OCI-LY1 (cell line): ENCODE measurements at regions not wholly inside any gene's neighbourhood (a gene's known extent, or its start where the extent isn't known, plus 50 kb on each side); places are given as distances from the start of the nearest gene placed in this dataset.
"Not testable (repeated sequence)": the region's sequence is repeated elsewhere in the genome, so short reads cannot be mapped to it uniquely, and the experiment has no call there.

Source experiments
- H2AFZ ChIP-seq: fragments of 200-600 bp; sonication (generic), shearing (Covaris generic); 2 replicates; pipeline ENCODE4 v1.6.0; 2014; ENCODE audit warnings: antibody characterized with exemption, mild to moderate bottlenecking, low read length
- H3F3A ChIP-seq: fragments of 200-600 bp; sonication (generic), shearing (Covaris generic); 2 replicates; pipeline ENCODE4 v1.6.0; 2014; ENCODE audit warnings: mild to moderate bottlenecking, antibody characterized with exemption, low read length, moderate library complexity; ENCODE audit not compliant: insufficient read depth
- H3K27ac ChIP-seq: fragments of 200-600 bp; sonication (generic); 2 replicates; pipeline ENCODE4 v1.5.1; 2014; ENCODE audit warnings: low read length, mixed run types, mild to moderate bottlenecking, low read depth; ENCODE audit not compliant: poor library complexity, severe bottlenecking
- H3K27me3 ChIP-seq: fragments of 200-600 bp; sonication (generic); 2 replicates; pipeline ENCODE4 v1.6.0; 2014; ENCODE audit warnings: antibody characterized with exemption, mild to moderate bottlenecking, low read length, moderate library complexity; ENCODE audit not compliant: insufficient read depth
- H3K36me3 ChIP-seq: fragments of 200-600 bp; sonication (generic); 2 replicates; pipeline ENCODE4 v1.6.1; 2014; ENCODE audit warnings: mild to moderate bottlenecking, antibody characterized with exemption, low read length, moderate library complexity, mixed read lengths; ENCODE audit not compliant: insufficient read depth
- H3K4me1 ChIP-seq: fragments of 200-600 bp; sonication (generic); 2 replicates; pipeline ENCODE4 v1.5.1; 2014; ENCODE audit warnings: mild to moderate bottlenecking, low read length, moderate library complexity; ENCODE audit not compliant: insufficient read depth, severe bottlenecking
- H3K4me2 ChIP-seq: fragments of 200-600 bp; sonication (generic), shearing (Covaris generic); 2 replicates; pipeline ENCODE4 v1.6.1; 2014; ENCODE audit warnings: low read length
- H3K4me3 ChIP-seq: fragments of 200-600 bp; sonication (generic); 2 replicates; pipeline ENCODE4 v1.5.1; 2014; ENCODE audit warnings: low read length, low read depth, mild to moderate bottlenecking, mixed read lengths; ENCODE audit not compliant: poor library complexity, severe bottlenecking
- H3K79me2 ChIP-seq: fragments of 200-600 bp; shearing (Covaris generic); 2 replicates; pipeline ENCODE4 v1.6.1; 2016; ENCODE audit warnings: mixed run types, low read length, mixed read lengths; ENCODE audit not compliant: insufficient read depth
- H3K9ac ChIP-seq: fragments of 200-600 bp; sonication (generic), shearing (Covaris generic); 2 replicates; pipeline ENCODE4 v1.6.1; 2014; ENCODE audit warnings: mild to moderate bottlenecking, low read length, mixed read lengths
- H3K9me2 ChIP-seq: fragments of 200-600 bp; sonication (generic), shearing (Covaris generic); 2 replicates; pipeline ENCODE4 v1.6.1; 2014; ENCODE audit warnings: low read depth, mild to moderate bottlenecking, low read length, mixed read lengths
- H3K9me3 ChIP-seq: fragments of 200-600 bp; shearing (Covaris generic); 2 replicates; pipeline ENCODE4 v1.6.1; 2014; ENCODE audit warnings: low read length, mixed read lengths
- H4K20me1 ChIP-seq: fragments of 200-600 bp; sonication (generic), shearing (Covaris generic); 2 replicates; pipeline ENCODE4 v1.6.0; 2016; ENCODE audit warnings: mild to moderate bottlenecking, low read length; ENCODE audit not compliant: insufficient read depth
- EZH2 ChIP-seq: fragments of 200-600 bp; sonication (generic), shearing (Covaris generic); IDR thresholded peaks from 2 replicates; pipeline ENCODE4 v1.8.0; 2017; ENCODE audit warnings: borderline replicate concordance, mixed run types, mild to moderate bottlenecking, antibody characterized with exemption, low read length, moderate library complexity, mixed read lengths
- TF ChIP-seq, protein P1 (sequence below): fragments of 200-600 bp; sonication (generic), shearing (Covaris generic); IDR thresholded peaks from 2 replicates; pipeline ENCODE4 v1.5.1; 2017; ENCODE audit warnings: mild to moderate bottlenecking, antibody characterized with exemption, low read length, moderate library complexity, mixed read lengths

GRCh38 chr2:7378591-7378990 is 461.4 kb downstream of the RNF144A start:
- no peaks in the 10 kb centered on the region for H3F3A ChIP-seq
- H3K27me3 ChIP-seq: no peaks in the 10 kb centered on the region
- H2AFZ ChIP-seq: no peak overlapping the region
- no peak overlapping the region for H3K4me2 ChIP-seq
- H3K4me3 ChIP-seq: no peak overlapping the region
- H3K79me2 ChIP-seq: no peaks in the 10 kb centered on the region
- no peaks in the 10 kb centered on the region for H3K9me2 ChIP-seq
- TF ChIP-seq, protein P1, sequence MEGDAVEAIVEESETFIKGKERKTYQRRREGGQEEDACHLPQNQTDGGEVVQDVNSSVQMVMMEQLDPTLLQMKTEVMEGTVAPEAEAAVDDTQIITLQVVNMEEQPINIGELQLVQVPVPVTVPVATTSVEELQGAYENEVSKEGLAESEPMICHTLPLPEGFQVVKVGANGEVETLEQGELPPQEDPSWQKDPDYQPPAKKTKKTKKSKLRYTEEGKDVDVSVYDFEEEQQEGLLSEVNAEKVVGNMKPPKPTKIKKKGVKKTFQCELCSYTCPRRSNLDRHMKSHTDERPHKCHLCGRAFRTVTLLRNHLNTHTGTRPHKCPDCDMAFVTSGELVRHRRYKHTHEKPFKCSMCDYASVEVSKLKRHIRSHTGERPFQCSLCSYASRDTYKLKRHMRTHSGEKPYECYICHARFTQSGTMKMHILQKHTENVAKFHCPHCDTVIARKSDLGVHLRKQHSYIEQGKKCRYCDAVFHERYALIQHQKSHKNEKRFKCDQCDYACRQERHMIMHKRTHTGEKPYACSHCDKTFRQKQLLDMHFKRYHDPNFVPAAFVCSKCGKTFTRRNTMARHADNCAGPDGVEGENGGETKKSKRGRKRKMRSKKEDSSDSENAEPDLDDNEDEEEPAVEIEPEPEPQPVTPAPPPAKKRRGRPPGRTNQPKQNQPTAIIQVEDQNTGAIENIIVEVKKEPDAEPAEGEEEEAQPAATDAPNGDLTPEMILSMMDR: no peak
- TF ChIP-seq EZH2: no peak
- H3K36me3 ChIP-seq: no peaks in the 10 kb centered on the region
- no peak overlapping the region for H3K27ac ChIP-seq
- H3K9me3 ChIP-seq: no peaks in the 10 kb centered on the region
- no peaks in the 10 kb centered on the region for H4K20me1 ChIP-seq
- no peaks in the 10 kb centered on the region for H3K4me1 ChIP-seq
- H3K9ac ChIP-seq: no peak overlapping the region

GRCh38 chr2:7379799-7380198 is 462.6 kb downstream of the RNF144A start:
- no peaks in the 10 kb centered on the region for H3F3A ChIP-seq
- no peaks in the 10 kb centered on the region for H3K4me1 ChIP-seq
- no peak for TF ChIP-seq EZH2
- TF ChIP-seq, protein P1: 0 out of 2 replicates have a peak, but pooled peaks have one; percentile 12
- no peak overlapping the region for H3K9ac ChIP-seq
- H3K27ac ChIP-seq: no peak overlapping the region
- no peaks in the 10 kb centered on the region for H4K20me1 ChIP-seq
- no peaks in the 10 kb centered on the region for H3K27me3 ChIP-seq
- H3K9me2 ChIP-seq: no peaks in the 10 kb centered on the region
- no peaks in the 10 kb centered on the region for H3K79me2 ChIP-seq
- no peaks in the 10 kb centered on the region for H3K9me3 ChIP-seq
- H3K36me3 ChIP-seq: no peaks in the 10 kb centered on the region
- no peak overlapping the region for H3K4me2 ChIP-seq
- no peak overlapping the region for H3K4me3 ChIP-seq
- no peak overlapping the region for H2AFZ ChIP-seq

- Histone ChIP-seq H3K9ac (no peak overlapping the region), H3K9me3 (no peaks in the 10 kb centered on the region), H3K27me3 (no peaks in the 10 kb centered on the region), H3K4me1 (no peaks in the 10 kb centered on the region), H3K36me3 (no peaks in the 10 kb centered on the region), H3K4me2 (no peak overlapping the region), H2AFZ (no peak overlapping the region), H3K4me3 (no peak overlapping the region), H4K20me1 (no peaks in the 10 kb centered on the region), H3K9me2 (no peaks in the 10 kb centered on the region), H3K79me2 (no peaks in the 10 kb centered on the region), H3K27ac (no peak overlapping the region), H3F3A (no peaks in the 10 kb centered on the region)
- TF ChIP-seq, protein P1: no peak
- TF ChIP-seq EZH2: no peak
These were observed 467.6 kb downstream of the RNF144A start for GRCh38 chr2:7384773-7385349.

DNA sequence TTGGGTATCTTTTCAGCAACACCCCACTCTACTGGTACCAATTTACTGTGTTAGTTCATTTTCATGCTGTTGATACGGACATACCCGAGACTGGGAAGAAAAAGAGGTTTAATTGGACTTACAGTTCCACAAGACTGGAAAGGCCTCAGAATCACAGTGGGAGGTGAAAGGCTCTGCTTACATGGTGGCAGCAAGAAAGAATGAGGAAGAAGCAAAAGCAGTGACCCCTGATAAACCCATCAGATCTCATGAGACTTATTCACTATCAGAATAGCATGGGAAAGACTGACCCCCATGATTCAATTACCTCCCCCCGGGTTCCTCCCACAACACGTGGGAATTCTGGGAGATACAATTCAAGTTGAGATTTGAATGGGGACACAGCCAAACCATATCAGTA is 473.1 kb downstream of the RNF144A start:
- not testable (repeated sequence) for H3K36me3 ChIP-seq, H3K27ac ChIP-seq, H3K27me3 ChIP-seq, H3K4me3 ChIP-seq, H3K4me2 ChIP-seq, H3K79me2 ChIP-seq, H2AFZ ChIP-seq, H3K9ac ChIP-seq, H3K9me3 ChIP-seq, H3K9me2 ChIP-seq, H3K4me1 ChIP-seq, H3F3A ChIP-seq, H4K20me1 ChIP-seq
